VCaP (cell line): ENCODE measurements at regions not wholly inside any gene's neighbourhood (a gene's known extent, or its start where the extent isn't known, plus 50 kb on each side); places are given as distances from the start of the nearest gene placed in this dataset.

Source experiments
- H3K27ac ChIP-seq: fragments of 450-650 bp; 2 replicates; pipeline ENCODE4 v1.5.1; 2017
- CTCF ChIP-seq: fragments of 450-650 bp; conservative IDR thresholded peaks from 2 replicates; pipeline ENCODE4 v1.5.1; 2017; ENCODE audit warnings: mild to moderate bottlenecking, moderate library complexity

- TF ChIP-seq CTCF, result no peak
- H3K27ac ChIP-seq, result no peak overlapping the region
Measured at GRCh38 chr2:9065901-9066300, 62.4 kb upstream of the MBOAT2 start.

GRCh38 chr2:9063023-9063606 lies 59.6 kb upstream of the MBOAT2 start:
- TF ChIP-seq CTCF, result no peak
- H3K27ac ChIP-seq, result no peak overlapping the region

GRCh38 chr2:9060819-9061218 lies 57.3 kb upstream of the MBOAT2 start:
- no peak for TF ChIP-seq CTCF

GRCh38 chr2:9057939-9058761 lies 54.7 kb upstream of the MBOAT2 start:
- TF ChIP-seq CTCF, result no peak

More at GRCh38 chr2:9060819-9061218, 57.3 kb upstream of the MBOAT2 start:
- H3K27ac ChIP-seq, result no peak overlapping the region; the same call in 1 of the 2 replicates

GRCh38 chr2:9055471-9055870 lies 52.0 kb upstream of the MBOAT2 start:
- H3K27ac ChIP-seq, result no peak overlapping the region
- TF ChIP-seq CTCF, result no peak

More at GRCh38 chr2:9057939-9058761, 54.7 kb upstream of the MBOAT2 start:
- H3K27ac ChIP-seq, result no peak overlapping the region

GRCh38 chr2:9053534-9053931 lies 50.0 kb upstream of the MBOAT2 start:
- TF ChIP-seq CTCF, result no peak

More at GRCh38 chr2:9053534-9053931, 50.0 kb upstream of the MBOAT2 start:
- H3K27ac ChIP-seq, result no peak overlapping the region
